ENCODE measurements at regions not wholly inside any gene's neighbourhood (a gene's known extent, or its start where the extent isn't known, plus 50 kb on each side); places are given as distances from the start of the nearest gene placed in this dataset.
"Not testable (repeated sequence)": the region's sequence is repeated elsewhere in the genome, so short reads cannot be mapped to it uniquely, and the experiment has no call there.

- in situ Hi-C loops (cut with HindIII; ENCODE audit: low sequenced_read_pairs) = no loop called here
These were observed 272.9 kb downstream of the ADGRL2 start for GRCh38 chr1:82073659-82074058.

GRCh38 chr1:82073071-82073470, 272.3 kb downstream of the ADGRL2 start:
- in situ Hi-C loops (cut with HindIII; ENCODE audit: low sequenced_read_pairs) = no loop called here

GRCh38 chr1:82065916-82066315, 265.2 kb downstream of the ADGRL2 start:
- in situ Hi-C loops (cut with HindIII; ENCODE audit: low sequenced_read_pairs) = no loop called here

GRCh38 chr1:82064691-82065090, 264.0 kb downstream of the ADGRL2 start:
- in situ Hi-C loops (cut with HindIII; ENCODE audit: low sequenced_read_pairs) = no loop called here

GRCh38 chr1:82062206-82062605, 261.5 kb downstream of the ADGRL2 start:
- in situ Hi-C loops (cut with HindIII; ENCODE audit: low sequenced_read_pairs) = no loop called here

- in situ Hi-C loops (cut with HindIII; ENCODE audit: low sequenced_read_pairs) = no loop called here
These were observed 259.2 kb downstream of the ADGRL2 start for GRCh38 chr1:82059959-82060358.

GRCh38 chr1:82057011-82057410, 256.3 kb downstream of the ADGRL2 start:
- in situ Hi-C loops (cut with HindIII; ENCODE audit: low sequenced_read_pairs) = no loop called here

- in situ Hi-C loops (cut with HindIII; ENCODE audit: low sequenced_read_pairs) = not testable (repeated sequence)
These were observed 254.6 kb downstream of the ADGRL2 start for GRCh38 chr1:82055375-82055774.

GRCh38 chr1:82052563-82052962, 251.8 kb downstream of the ADGRL2 start:
- in situ Hi-C loops (cut with HindIII; ENCODE audit: low sequenced_read_pairs) = no loop called here

- in situ Hi-C loops (cut with HindIII; ENCODE audit: low sequenced_read_pairs) = no loop called here
These were observed 247.9 kb downstream of the ADGRL2 start for GRCh38 chr1:82048596-82048995.

- in situ Hi-C loops (cut with HindIII; ENCODE audit: low sequenced_read_pairs) = no loop called here
These were observed 244.5 kb downstream of the ADGRL2 start for GRCh38 chr1:82045221-82045620.

- in situ Hi-C loops (cut with HindIII; ENCODE audit: low sequenced_read_pairs) = no loop called here
These were observed 243.8 kb downstream of the ADGRL2 start for GRCh38 chr1:82044536-82044935.

GRCh38 chr1:82044111-82044510, 243.4 kb downstream of the ADGRL2 start:
- in situ Hi-C loops (cut with HindIII; ENCODE audit: low sequenced_read_pairs) = no loop called here

GRCh38 chr1:82042306-82043060, 241.7 kb downstream of the ADGRL2 start:
- in situ Hi-C loops (cut with HindIII; ENCODE audit: low sequenced_read_pairs) = no loop called here
